ENCODE measurements at regions not wholly inside any gene's neighbourhood (a gene's known extent, or its start where the extent isn't known, plus 50 kb on each side); places are given as distances from the start of the nearest gene placed in this dataset.
"Not testable (repeated sequence)": the region's sequence is repeated elsewhere in the genome, so short reads cannot be mapped to it uniquely, and the experiment has no call there.

GRCh38 chr4:31189938-31190337 is 469.8 kb downstream of the PCDH7 start:
- Mint-ChIP-seq H3K27me3 (no peaks in the 10 kb centered on the region), H3K27ac (no peak overlapping the region), H3K4me3 (no peak overlapping the region), H3K4me1 (no peaks in the 10 kb centered on the region), H3K9me3 (peaks cover 6 to 9% of the 10 kb centered on the region in 2 donors)
- ATAC-seq (no peak), DNase-seq (no peak)

- ATAC-seq, result no peak
- H3K9me3 Mint-ChIP-seq, result peaks cover 5 to 6% of the 10 kb centered on the region in 2 donors
- no peaks in the 10 kb centered on the region for H3K27me3 Mint-ChIP-seq
These were observed 470.5 kb downstream of the PCDH7 start for GRCh38 chr4:31190671-31191070.

DNA sequence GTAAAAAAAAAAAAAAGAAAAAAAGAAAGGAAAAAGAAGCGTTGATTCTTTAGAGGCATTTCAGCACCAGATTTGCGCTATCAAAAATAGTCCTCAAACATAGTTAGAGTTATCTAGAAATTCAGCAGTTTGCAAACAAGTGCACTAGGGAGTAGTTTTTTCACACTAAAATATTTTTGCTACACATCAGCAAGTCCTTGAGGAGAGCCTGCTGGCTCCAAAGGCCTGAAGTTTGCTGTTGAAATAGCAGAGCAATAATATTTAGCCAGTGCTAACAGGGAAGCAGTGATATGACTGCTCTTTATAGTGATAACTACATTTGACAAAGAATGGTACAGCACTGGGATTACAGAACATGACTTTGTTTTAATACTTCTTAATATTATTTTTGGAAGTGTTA is 472.2 kb downstream of the PCDH7 start:
- Mint-ChIP-seq H3K4me1 (no peaks in the 10 kb centered on the region), H3K27me3 (no peaks in the 10 kb centered on the region), H3K9me3 (peaks cover 5 to 14% of the 10 kb centered on the region in 2 donors), H3K27ac (no peak overlapping the region), H3K4me3 (no peak overlapping the region)
- ATAC-seq (no peak), DNase-seq (no peak)

More at GRCh38 chr4:31190671-31191070, 470.5 kb downstream of the PCDH7 start:
- no peak overlapping the region for H3K4me3 Mint-ChIP-seq
- DNase-seq, result no peak
- no peak overlapping the region for H3K27ac Mint-ChIP-seq
- no peaks in the 10 kb centered on the region for H3K4me1 Mint-ChIP-seq

DNA sequence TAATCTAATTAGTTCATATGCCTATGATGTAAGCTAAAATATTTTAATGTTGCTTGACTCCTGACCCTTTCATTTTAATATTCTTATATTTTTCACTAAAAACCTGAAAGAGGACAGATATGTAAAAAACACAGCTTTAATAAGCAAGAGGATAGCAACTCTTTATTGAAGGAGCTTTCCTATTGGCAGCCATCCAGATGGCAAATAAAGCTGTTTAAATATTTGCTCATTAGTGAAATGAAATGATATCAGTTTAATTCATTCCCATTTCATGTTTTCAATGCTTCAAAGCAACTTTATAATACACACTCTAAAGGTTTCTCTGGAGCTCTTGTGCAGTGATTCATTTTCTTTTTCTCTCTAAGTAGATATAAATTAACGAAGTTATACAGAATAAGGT is 473.4 kb downstream of the PCDH7 start:
- no peak for ATAC-seq
- H3K4me1 Mint-ChIP-seq, result no peaks in the 10 kb centered on the region

GRCh38 chr4:31194823-31195222 is 474.7 kb downstream of the PCDH7 start:
- DNase-seq, result no peak

More for the DNA sequence above, 473.4 kb downstream of the PCDH7 start:
- H3K4me3 Mint-ChIP-seq, result no peak overlapping the region
- DNase-seq, result no peak
- no peaks in the 10 kb centered on the region for H3K27me3 Mint-ChIP-seq
- no peak overlapping the region for H3K27ac Mint-ChIP-seq
- peaks cover under 1 to 20% of the 10 kb centered on the region in 2 donors for H3K9me3 Mint-ChIP-seq

DNA sequence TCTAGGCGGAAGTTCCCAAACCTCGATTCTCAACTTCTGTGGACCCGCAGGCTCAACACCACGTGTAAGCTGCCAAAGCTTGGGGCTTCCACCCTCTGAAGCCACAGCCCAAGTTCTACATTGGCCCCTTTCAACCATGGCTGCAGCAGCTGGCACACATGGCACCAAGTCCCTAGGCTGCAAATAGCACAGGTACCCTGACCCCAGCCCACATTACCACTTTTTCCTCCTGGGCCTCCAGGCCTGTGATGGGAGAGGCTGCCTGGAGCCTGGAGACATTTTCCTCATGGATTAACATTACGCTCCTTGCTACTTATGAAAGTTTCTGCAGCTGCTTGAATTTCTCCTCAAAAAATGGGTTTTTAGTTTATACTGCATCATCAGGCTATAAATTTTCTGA is 479.5 kb downstream of the PCDH7 start:
- H3K9me3 Mint-ChIP-seq, result peaks cover 7 to 35% of the 10 kb centered on the region in 2 donors
- no peak for DNase-seq
- no peak overlapping the region for H3K27ac Mint-ChIP-seq
- H3K27me3 Mint-ChIP-seq, result no peaks in the 10 kb centered on the region
- ATAC-seq, result no peak
- no peak overlapping the region for H3K4me3 Mint-ChIP-seq
- H3K4me1 Mint-ChIP-seq, result no peaks in the 10 kb centered on the region

More at GRCh38 chr4:31194823-31195222, 474.7 kb downstream of the PCDH7 start:
- Mint-ChIP-seq H3K4me1 (no peaks in the 10 kb centered on the region), H3K27ac (no peak overlapping the region), H3K4me3 (no peak overlapping the region), H3K27me3 (no peaks in the 10 kb centered on the region), H3K9me3 (peaks cover under 1 to 32% of the 10 kb centered on the region in 2 donors)
- no peak for ATAC-seq

- H3K27me3 Mint-ChIP-seq, H3K4me3 Mint-ChIP-seq, DNase-seq, ATAC-seq, H3K4me1 Mint-ChIP-seq, H3K27ac Mint-ChIP-seq: not testable (repeated sequence)
- H3K9me3 Mint-ChIP-seq, result peaks cover 7 to 27% of the 10 kb centered on the region in 2 donors
These were observed 481.9 kb downstream of the PCDH7 start for GRCh38 chr4:31202054-31202453.

DNA sequence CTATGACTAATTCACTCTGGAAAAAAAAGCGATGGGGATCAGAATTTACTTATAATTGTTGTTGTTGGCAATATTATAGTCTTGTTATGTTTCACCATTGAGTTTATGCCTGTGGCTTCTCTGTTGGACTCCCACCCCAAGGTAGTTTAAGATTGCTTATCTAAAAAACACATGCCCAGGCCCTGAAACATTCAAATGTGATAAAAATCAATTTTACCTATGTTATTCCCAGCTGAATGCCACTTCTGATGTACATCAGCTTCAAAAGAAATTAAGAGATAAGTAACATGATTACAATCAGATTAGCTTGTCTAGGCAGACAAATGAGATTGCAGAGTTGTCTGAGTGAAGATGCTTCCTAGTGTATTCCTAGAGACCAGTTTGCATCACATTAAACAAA is 484.7 kb downstream of the PCDH7 start:
- Mint-ChIP-seq H3K4me3 (no peak overlapping the region), H3K27ac (no peak overlapping the region), H3K27me3 (no peaks in the 10 kb centered on the region), H3K9me3 (peaks cover 6 to 8% of the 10 kb centered on the region in 2 donors), H3K4me1 (no peaks in the 10 kb centered on the region)
- ATAC-seq (no peak), DNase-seq (no peak)

DNA sequence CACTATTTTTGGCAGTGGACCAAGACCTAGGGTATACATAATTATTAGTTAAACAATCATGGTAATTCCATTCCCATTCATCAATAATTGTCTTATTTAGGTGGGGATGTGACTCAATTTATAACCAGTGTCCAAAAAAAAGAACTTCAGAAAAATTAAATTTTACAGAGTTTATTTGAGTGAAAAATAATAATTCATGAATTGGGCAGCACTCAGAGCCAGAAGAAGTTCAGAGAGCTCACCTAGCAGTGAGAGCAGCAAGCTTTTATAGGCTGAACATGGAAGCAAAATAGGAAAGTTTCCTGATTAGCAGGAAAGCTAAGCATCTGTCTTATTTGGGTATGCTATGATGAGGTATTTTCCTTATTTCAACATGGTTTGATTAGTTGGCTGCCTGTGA is 500.8 kb downstream of the PCDH7 start:
- ATAC-seq (no peak), DNase-seq (no peak)
- no peaks in the 10 kb centered on the region for H3K27me3 Mint-ChIP-seq
- H3K4me3 Mint-ChIP-seq, result no peak overlapping the region
- H3K27ac Mint-ChIP-seq, result no peak overlapping the region
- H3K4me1 Mint-ChIP-seq, result no peaks in the 10 kb centered on the region
- H3K9me3 Mint-ChIP-seq, result peaks cover 2 to 10% of the 10 kb centered on the region in 2 donors

DNA sequence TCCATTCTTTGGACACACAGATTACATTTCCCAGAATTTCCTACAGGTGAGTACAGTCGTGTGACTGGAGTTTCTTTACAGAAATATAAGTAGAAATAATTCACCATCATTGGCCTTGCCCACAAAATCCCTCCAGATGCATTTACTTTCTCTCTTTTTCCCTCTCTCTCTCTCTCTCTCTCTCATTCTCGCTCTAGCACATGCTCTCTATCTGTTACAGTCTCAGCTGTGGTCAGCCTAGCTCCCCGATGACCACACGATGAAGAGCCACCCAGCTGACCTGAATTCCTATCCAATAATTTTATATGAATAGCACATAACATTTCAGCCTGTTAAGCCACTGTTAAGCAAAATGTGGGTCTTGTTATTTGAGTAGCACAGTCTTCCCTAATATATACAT is 507.9 kb downstream of the PCDH7 start:
- no peak for DNase-seq
- Mint-ChIP-seq H3K4me1 (no peaks in the 10 kb centered on the region), H3K27ac (no peak overlapping the region), H3K27me3 (no peaks in the 10 kb centered on the region), H3K9me3 (no peaks in the 10 kb centered on the region), H3K4me3 (no peak overlapping the region)
- ATAC-seq, result no peak

GRCh38 chr4:31230594-31230993 is 510.4 kb downstream of the PCDH7 start:
- no peaks in the 10 kb centered on the region for H3K27me3 Mint-ChIP-seq
- H3K9me3 Mint-ChIP-seq, result no peaks in the 10 kb centered on the region
- no peak for ATAC-seq
- no peak overlapping the region for H3K27ac Mint-ChIP-seq
- no peak for DNase-seq
- H3K4me1 Mint-ChIP-seq, result no peaks in the 10 kb centered on the region
- no peak overlapping the region for H3K4me3 Mint-ChIP-seq

GRCh38 chr4:31234494-31234893 is 514.3 kb downstream of the PCDH7 start:
- Mint-ChIP-seq H3K9me3 (peaks cover 5 to 15% of the 10 kb centered on the region in 2 donors), H3K27me3 (no peaks in the 10 kb centered on the region), H3K4me3 (no peak overlapping the region), H3K4me1 (no peaks in the 10 kb centered on the region), H3K27ac (peak overlapping the region in 1 of 2 donors; percentile 40)
- DNase-seq (peak in 1 of 2 donors; percentile 16), ATAC-seq (peak; percentile 40)

DNA sequence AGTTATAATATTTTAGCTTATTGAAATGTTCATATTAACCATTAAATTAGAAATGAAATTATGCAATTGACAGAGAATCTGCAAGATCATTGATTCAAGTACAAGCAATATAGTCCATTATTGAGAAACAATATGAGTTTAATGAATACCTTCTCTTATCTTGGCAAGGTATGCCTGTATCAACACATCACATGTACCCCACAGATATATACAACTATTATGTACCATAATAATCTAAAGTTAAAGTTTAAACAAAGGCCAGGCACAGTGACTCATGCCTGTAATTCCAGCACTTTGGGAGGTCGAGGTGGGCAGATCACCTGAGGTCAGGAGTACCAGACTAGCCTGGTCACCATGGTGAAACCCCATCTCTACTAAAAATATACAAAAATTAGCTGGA is 514.7 kb downstream of the PCDH7 start:
- no peak for DNase-seq
- Mint-ChIP-seq H3K9me3 (peaks cover 5 to 15% of the 10 kb centered on the region in 2 donors), H3K4me3 (no peak overlapping the region), H3K4me1 (no peaks in the 10 kb centered on the region), H3K27ac (no peak overlapping the region), H3K27me3 (no peaks in the 10 kb centered on the region)
- no peak for ATAC-seq

- no peak for DNase-seq
- H3K9me3 Mint-ChIP-seq, result peaks cover 5 to 15% of the 10 kb centered on the region in 2 donors
- H3K4me3 Mint-ChIP-seq, result no peak overlapping the region
- ATAC-seq, result no peak
- H3K27me3 Mint-ChIP-seq, result no peaks in the 10 kb centered on the region
- H3K27ac Mint-ChIP-seq, result no peak overlapping the region
- no peaks in the 10 kb centered on the region for H3K4me1 Mint-ChIP-seq
These were observed 516.0 kb downstream of the PCDH7 start for GRCh38 chr4:31236020-31236638.

DNA sequence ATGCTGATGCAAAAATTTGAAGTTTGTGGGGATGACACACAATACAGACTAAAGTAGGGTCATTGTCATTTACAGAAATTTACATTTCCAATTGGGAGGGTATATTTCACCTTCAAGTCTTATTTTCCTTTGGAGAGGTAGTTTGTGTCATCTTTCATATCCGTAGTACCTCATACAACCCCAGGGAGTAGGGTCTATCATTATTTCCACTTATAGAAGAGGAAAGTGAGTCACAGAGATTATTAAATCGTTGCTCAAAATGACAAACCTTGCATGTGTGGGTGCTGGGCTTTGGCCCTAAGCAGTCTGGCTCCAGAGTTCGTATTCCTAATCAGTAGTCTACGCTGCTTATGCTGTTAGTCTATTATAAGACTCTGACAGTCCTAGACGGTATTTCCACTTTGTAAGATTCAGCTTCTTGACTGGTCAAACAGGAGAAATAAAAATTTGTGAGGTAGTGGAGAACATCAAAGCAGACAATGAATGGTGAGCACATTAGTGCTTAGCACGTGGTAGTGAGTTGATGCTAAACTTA is 516.5 kb downstream of the PCDH7 start:
- DNase-seq (no peak), ATAC-seq (no peak)
- H3K27ac Mint-ChIP-seq, result no peak overlapping the region
- peaks cover 9 to 20% of the 10 kb centered on the region in 2 donors for H3K9me3 Mint-ChIP-seq
- no peaks in the 10 kb centered on the region for H3K4me1 Mint-ChIP-seq
- no peak overlapping the region for H3K4me3 Mint-ChIP-seq
- H3K27me3 Mint-ChIP-seq, result no peaks in the 10 kb centered on the region

GRCh38 chr4:31237233-31237632 is 517.1 kb downstream of the PCDH7 start:
- no peak overlapping the region for H3K4me3 Mint-ChIP-seq
- ATAC-seq, result no peak
- H3K27me3 Mint-ChIP-seq, result no peaks in the 10 kb centered on the region
- peaks cover 9 to 22% of the 10 kb centered on the region in 2 donors for H3K9me3 Mint-ChIP-seq
- no peak for DNase-seq
- no peaks in the 10 kb centered on the region for H3K4me1 Mint-ChIP-seq
- H3K27ac Mint-ChIP-seq, result no peak overlapping the region

- H3K4me3 Mint-ChIP-seq, result no peak overlapping the region
- no peaks in the 10 kb centered on the region for H3K4me1 Mint-ChIP-seq
- H3K9me3 Mint-ChIP-seq, result peaks cover 9 to 26% of the 10 kb centered on the region in 2 donors
- no peak overlapping the region for H3K27ac Mint-ChIP-seq
- DNase-seq (no peak), ATAC-seq (no peak)
- H3K27me3 Mint-ChIP-seq, result no peaks in the 10 kb centered on the region
These were observed 519.7 kb downstream of the PCDH7 start for GRCh38 chr4:31239886-31240285.

Measured in stimulated activated naive CD8-positive, alpha-beta T cell treated with anti-CD3 and anti-CD28 coated beads, Interleukin-15, amount 100 ng/mL, for 72 hours (primary cell).